SK-MEL-5 (cell line): ENCODE measurements at regions not wholly inside any gene's neighbourhood (a gene's known extent, or its start where the extent isn't known, plus 50 kb on each side); places are given as distances from the start of the nearest gene placed in this dataset.
A peak's percentile ranks its signal among the peaks of the same experiment; 100 is the strongest.

Source experiments
- DNase-seq: peaks from one replicate; pipeline ENCODE4 v3.0.0-alpha.2; 2016; ENCODE audit warnings: low read depth, low spot score
- in situ Hi-C: cut with HindIII; loops from 2 replicates; pipeline ENCODE4 v1.10.0; 2016; ENCODE audit warnings: low sequenced_read_pairs, high pct_unique_total_duplicates, low pct_unique_long_range_greater_than_20kb

GRCh38 chr20:18986895-18987580, 173.5 kb downstream of the SCP2D1 start:
- no peak for DNase-seq
- in situ Hi-C loops, result no loop called here

DNA sequence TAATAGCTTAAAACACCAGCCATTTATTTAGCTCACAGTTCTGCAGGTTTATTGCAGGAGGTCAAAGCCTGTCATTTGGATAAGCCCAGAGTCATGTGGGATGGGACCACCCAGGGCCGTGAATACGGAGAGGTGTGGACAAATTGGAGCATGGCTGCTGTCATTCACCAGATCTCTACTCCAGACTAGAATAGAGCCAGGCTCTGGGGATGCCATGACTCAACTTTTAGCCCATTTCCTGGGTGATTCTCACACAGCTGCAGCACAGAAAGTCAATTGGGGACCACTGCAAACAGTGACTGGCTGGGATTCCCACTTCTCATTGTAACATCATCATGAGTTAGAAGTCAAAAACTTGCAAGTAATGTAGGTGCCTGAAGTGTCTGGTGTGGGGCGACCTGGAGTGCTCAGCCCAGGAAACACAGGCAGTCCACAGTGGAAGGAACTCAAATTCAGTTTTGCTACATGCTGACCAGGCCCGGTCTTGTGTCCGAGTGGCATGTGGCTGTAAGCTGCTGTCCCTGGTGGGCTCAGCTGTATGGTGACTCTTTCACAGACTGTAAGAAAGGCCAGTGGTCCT, 174.3 kb downstream of the SCP2D1 start:
- DNase-seq, result no peak
- in situ Hi-C loops, result no loop called here

DNA sequence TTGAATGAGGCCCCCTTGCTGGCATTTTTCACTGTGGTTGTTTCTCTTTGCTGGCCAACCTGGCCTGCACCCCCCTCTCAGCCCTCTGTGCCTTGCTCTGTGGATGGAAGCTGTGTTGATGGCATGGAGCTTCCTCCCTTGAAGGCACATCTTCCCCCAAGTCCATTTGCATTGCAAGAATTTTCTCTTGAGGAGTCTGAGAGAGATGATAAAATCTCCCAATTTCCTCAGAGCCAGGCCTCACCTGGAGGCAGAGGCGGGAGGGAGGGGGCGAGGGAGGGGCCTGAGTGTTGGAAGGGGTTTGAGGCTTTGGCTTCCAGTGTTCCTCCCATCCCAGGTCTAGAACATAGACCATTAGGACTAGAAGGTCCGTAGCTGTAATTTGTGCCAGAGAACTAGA, 175.1 kb downstream of the SCP2D1 start:
- no peak for DNase-seq
- in situ Hi-C loops, result no loop called here

- in situ Hi-C loops, result no loop called here
- no peak for DNase-seq
Observed at GRCh38 chr20:18989736-18990474, 176.3 kb downstream of the SCP2D1 start.

- in situ Hi-C loops, result no loop called here
- no peak for DNase-seq
Observed at GRCh38 chr20:18991012-18991411, 177.4 kb downstream of the SCP2D1 start.

GRCh38 chr20:18992418-18992817, 178.8 kb downstream of the SCP2D1 start:
- peak; percentile 38 for DNase-seq
- in situ Hi-C loops, result no loop called here

GRCh38 chr20:18995455-18995854, 181.9 kb downstream of the SCP2D1 start:
- in situ Hi-C loops, result no loop called here
- no peak for DNase-seq

DNA sequence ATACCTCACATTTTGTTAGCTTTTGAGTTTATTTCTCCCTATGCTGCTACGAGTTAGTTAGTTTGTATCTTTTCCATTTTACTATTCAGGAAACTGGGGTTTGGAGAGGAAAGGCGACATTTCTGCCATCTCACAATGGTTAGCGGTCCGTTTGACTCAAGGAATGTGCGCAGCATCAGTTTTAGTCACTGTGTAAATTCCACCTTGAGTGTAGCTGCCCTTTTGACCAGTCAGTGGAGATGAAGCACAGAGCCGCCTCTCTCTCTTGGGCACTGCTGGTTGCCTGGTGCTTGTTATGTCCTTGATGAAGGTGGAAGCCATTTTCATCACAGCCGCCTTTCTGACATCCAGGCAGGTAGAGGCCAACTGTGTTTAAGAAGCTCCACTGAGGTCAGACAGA, 185.5 kb downstream of the SCP2D1 start:
- no peak for DNase-seq
- in situ Hi-C loops, result no loop called here

GRCh38 chr20:19000078-19000477, 186.5 kb downstream of the SCP2D1 start:
- in situ Hi-C loops, result no loop called here
- no peak for DNase-seq

- peak; percentile 49 for DNase-seq
- in situ Hi-C loops, result no loop called here
Observed at GRCh38 chr20:19001177-19001576, 187.6 kb downstream of the SCP2D1 start.

DNA sequence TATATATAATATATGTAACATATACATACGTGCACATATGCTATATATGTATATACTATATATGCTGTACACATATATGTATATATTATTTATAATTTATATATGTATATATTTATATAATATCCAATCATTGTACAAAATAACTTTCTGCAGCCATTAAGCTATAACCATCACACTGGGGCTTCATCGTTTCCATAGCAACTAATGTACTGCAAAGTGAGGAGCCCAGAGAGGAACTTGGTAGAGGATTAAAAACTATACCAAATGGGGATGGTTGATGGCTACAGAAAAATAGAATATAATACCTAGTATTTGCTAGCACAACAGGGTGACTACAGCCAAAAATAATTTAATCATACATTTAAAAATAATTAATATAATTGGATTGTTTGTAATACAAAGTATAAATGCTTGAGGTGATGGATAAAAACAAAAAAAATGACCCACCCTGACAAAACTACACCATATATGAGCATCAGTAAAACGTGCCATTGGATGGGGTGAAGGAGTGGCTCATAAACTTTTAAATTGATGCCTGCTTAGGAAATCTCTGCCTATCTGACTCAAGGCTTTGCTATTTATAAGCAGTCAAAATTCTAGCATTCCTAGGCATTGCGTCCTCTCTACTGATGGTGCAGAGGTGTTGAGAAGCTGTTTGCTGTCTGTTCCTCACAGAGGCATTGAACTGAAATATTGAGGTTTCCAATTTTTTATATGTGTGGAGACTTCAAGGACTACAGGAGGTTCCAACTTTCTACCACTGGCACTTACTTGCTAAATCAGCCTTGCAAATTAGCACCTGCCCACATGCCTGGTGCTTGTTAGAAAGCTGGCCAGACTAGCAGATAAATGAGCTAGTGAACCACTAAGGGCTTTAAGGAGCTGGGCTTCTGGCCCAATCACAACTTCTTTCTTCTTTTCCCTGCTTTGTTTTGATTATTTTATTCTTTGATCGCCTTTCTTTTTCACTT, 190.1 kb downstream of the SCP2D1 start:
- in situ Hi-C loops, result no loop called here
- DNase-seq, result no peak

GRCh38 chr20:19004975-19005374, 191.4 kb downstream of the SCP2D1 start:
- in situ Hi-C loops, result no loop called here
- no peak for DNase-seq

DNA sequence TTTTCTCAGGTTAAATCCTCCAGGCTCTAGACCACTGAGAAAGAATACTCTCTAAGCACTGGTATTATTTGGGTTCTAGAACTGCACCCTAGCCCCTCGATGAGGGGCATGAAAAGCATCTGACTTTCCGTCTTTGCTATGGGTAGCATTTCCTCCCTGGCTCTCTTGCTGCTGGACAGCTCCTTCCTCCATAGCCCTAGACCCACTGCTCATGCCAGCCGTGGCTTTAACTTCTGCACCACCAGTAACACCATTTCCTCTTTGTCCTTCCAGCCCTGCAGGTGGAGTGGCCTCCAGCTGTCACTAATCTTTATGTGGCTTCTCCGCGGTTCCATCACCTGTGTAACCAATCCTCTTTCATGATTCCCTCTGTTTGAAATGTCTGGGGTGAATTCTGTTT, 194.9 kb downstream of the SCP2D1 start:
- in situ Hi-C loops, result no loop called here
- no peak for DNase-seq

- in situ Hi-C loops, result no loop called here
- DNase-seq, result no peak
Observed at GRCh38 chr20:19009081-19009688, 195.6 kb downstream of the SCP2D1 start.

- in situ Hi-C loops, result no loop called here
- no peak for DNase-seq
Observed at GRCh38 chr20:19012676-19013075, 199.1 kb downstream of the SCP2D1 start.

DNA sequence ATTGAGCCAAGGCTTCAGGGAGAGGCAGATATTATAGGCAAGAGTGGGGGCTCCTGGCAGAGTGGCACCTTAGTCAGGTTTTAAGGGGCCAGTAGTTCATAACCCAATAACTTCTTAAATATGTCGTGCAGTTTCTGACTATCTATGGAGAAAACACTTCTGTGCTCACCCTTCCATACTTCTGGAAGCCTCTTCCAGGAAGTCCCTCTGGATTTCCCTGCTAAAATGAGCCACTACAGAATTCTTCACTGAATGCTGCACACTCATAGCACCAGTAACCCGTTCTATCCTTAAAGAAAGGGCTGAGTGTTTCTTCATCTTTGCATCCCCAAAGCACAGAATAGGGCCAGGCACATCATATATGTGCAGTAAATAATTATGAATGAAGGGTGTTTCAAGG, 198.5 kb upstream of the SLC24A3 start:
- no peak for DNase-seq
- in situ Hi-C loops, result no loop called here

GRCh38 chr20:19015351-19016139, 196.9 kb upstream of the SLC24A3 start:
- in situ Hi-C loops, result no loop called here
- DNase-seq, result no peak
